ENCODE measurements at regions not wholly inside any gene's neighbourhood (a gene's known extent, or its start where the extent isn't known, plus 50 kb on each side); places are given as distances from the start of the nearest gene placed in this dataset.

DNA sequence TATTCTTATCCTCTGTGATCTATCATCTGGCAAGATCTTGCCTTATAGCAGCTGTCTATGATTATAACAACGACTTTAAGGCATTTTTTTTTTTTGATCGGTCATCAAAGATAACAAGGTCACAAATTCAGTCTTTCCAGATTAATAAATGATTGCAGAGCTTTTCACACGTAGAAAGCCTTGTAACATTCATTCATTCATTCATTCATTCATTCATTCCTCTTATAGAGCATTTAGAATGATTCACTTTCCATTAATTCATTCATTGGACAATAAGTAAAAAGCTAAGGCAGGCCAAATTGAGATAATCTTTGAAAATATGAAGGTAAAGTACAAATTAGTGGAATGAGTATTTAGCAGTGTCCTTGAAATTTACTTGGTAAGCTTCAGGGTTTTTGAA lies 223.7 kb downstream of the NUP35 start:
- no peak for TF ChIP-seq EZH2 (IDR thresholded peaks at IDR 0.05; ENCODE audit: borderline replicate concordance, low read length)
- TF ChIP-seq, protein P1, sequence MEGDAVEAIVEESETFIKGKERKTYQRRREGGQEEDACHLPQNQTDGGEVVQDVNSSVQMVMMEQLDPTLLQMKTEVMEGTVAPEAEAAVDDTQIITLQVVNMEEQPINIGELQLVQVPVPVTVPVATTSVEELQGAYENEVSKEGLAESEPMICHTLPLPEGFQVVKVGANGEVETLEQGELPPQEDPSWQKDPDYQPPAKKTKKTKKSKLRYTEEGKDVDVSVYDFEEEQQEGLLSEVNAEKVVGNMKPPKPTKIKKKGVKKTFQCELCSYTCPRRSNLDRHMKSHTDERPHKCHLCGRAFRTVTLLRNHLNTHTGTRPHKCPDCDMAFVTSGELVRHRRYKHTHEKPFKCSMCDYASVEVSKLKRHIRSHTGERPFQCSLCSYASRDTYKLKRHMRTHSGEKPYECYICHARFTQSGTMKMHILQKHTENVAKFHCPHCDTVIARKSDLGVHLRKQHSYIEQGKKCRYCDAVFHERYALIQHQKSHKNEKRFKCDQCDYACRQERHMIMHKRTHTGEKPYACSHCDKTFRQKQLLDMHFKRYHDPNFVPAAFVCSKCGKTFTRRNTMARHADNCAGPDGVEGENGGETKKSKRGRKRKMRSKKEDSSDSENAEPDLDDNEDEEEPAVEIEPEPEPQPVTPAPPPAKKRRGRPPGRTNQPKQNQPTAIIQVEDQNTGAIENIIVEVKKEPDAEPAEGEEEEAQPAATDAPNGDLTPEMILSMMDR (IDR thresholded peaks at IDR 0.05; ENCODE audit: low read length): no peak

All from OCI-LY1 (cell line).